ENCODE measurements at regions not wholly inside any gene's neighbourhood (a gene's known extent, or its start where the extent isn't known, plus 50 kb on each side); places are given as distances from the start of the nearest gene placed in this dataset.

GRCh38 chr7:50926049-50926448, 143.4 kb upstream of the GRB10 start:
- ATAC-seq (no peak), DNase-seq (ENCODE audit: low read depth, low spot score) (no peak)
- BruUV-seq (replicated peaks): no TSS peak
- Histone ChIP-seq H3K36me3 (ENCODE audit: control insufficient read depth, insufficient read depth, low read length) (no peaks in the 10 kb centered on the region), H3K4me1 (ENCODE audit: control insufficient read depth, insufficient read depth, low read length) (no peaks in the 10 kb centered on the region), H3K4me3 (ENCODE audit: low read depth in 2 of 2, low read length in 2 of 2) (no peak overlapping the region), H3K9me3 (ENCODE audit: control insufficient read depth, insufficient read depth, low read depth, low read length) (no peaks in the 10 kb centered on the region), H3K27ac (ENCODE audit: low read length) (no peak overlapping the region), H3K27me3 (ENCODE audit: control insufficient read depth, insufficient read depth, low read length) (no peaks in the 10 kb centered on the region; the same call in 1 of the 2 replicates)
- in situ Hi-C loops (cut with HindIII; ENCODE audit: low pct_unique_long_range_greater_than_20kb, low sequenced_read_pairs): no loop called here
- CTCF ChIA-PET: no interaction called here
- TF ChIP-seq TCF7L2 (IDR thresholded peaks at IDR 0.05; ENCODE audit: low read depth, low read length) (no peak), REST (IDR thresholded peaks at IDR 0.05; ENCODE audit: insufficient read depth in 1 of 2, low read depth in 2 of 2, low read length in 1 of 2) (no peak), POLR2AphosphoS5 (IDR thresholded peaks at IDR 0.05; ENCODE audit: low read depth, low read length) (no peak), SIN3A (IDR thresholded peaks at IDR 0.05; ENCODE audit: borderline replicate concordance, insufficient read depth, low read depth, low read length) (no peak), CTCF (IDR thresholded peaks at IDR 0.05) (no peak)
- POLR2A ChIA-PET: no interaction called here
- intact Hi-C loops (cut with micrococcal nuclease; ENCODE audit: unreplicated experiment): no loop called here

- DNase-seq (ENCODE audit: low read depth, low spot score) (no peak), ATAC-seq (no peak)
- H3K4me1 ChIP-seq (ENCODE audit: control insufficient read depth, insufficient read depth, low read length): no peaks in the 10 kb centered on the region
- H3K36me3 ChIP-seq (ENCODE audit: control insufficient read depth, insufficient read depth, low read length): no peaks in the 10 kb centered on the region
- no peaks in the 10 kb centered on the region; the same call in 1 of the 2 replicates for H3K27me3 ChIP-seq (ENCODE audit: control insufficient read depth, insufficient read depth, low read length)
- H3K27ac ChIP-seq (ENCODE audit: low read length): no peak overlapping the region
- no TSS peak for BruUV-seq (replicated peaks)
- in situ Hi-C loops (cut with HindIII; ENCODE audit: low pct_unique_long_range_greater_than_20kb, low sequenced_read_pairs): no loop called here
- H3K9me3 ChIP-seq (ENCODE audit: control insufficient read depth, insufficient read depth, low read depth, low read length): no peaks in the 10 kb centered on the region
- no peak overlapping the region for H3K4me3 ChIP-seq (ENCODE audit: low read depth in 2 of 2, low read length in 2 of 2)
- ChIA-PET POLR2A (no interaction called here), CTCF (no interaction called here)
- intact Hi-C loops (cut with micrococcal nuclease; ENCODE audit: unreplicated experiment): no loop called here
- TF ChIP-seq POLR2AphosphoS5 (IDR thresholded peaks at IDR 0.05; ENCODE audit: low read depth, low read length): no peak
- no peak for TF ChIP-seq REST (IDR thresholded peaks at IDR 0.05; ENCODE audit: insufficient read depth in 1 of 2, low read depth in 2 of 2, low read length in 1 of 2)
- no peak for TF ChIP-seq TCF7L2 (IDR thresholded peaks at IDR 0.05; ENCODE audit: low read depth, low read length)
Measured at GRCh38 chr7:50923476-50923875, 140.8 kb upstream of the GRB10 start.
